PC-9 (cell line): ENCODE measurements at regions not wholly inside any gene's neighbourhood (a gene's known extent, or its start where the extent isn't known, plus 50 kb on each side); places are given as distances from the start of the nearest gene placed in this dataset.

Source experiments
- BruUV-seq: library from RNA; stranded (reverse); fragments of 400-500 nt; replicated peaks from 2 replicates; lab custom pipeline; 2021; lab: Mats Ljungman, UMichigan
- CTCF ChIA-PET: fragments of 300-600 bp; sonication (Branson Sonifier 250); formaldehyde crosslinking; loops from one replicate; lab custom pipeline; 2022; ENCODE audit warnings: antibody characterized with exemption; lab: Charles Lee
- POLR2A ChIA-PET: fragments of 300-600 bp; sonication (Branson Sonifier 250); formaldehyde crosslinking; loops from one replicate; lab custom pipeline; 2022; ENCODE audit warnings: antibody characterized with exemption; ENCODE audit not compliant: unreplicated experiment; lab: Charles Lee
- DNase-seq, 2 experiments: peaks; one replicate each; pipeline versions ENCODE4 v3.0.0 to v3.0.0-alpha.2; 2015 to 2022; ENCODE audit warnings: mixed read lengths in 1 of 2
- H2AFZ ChIP-seq: fragments of 200-600 bp; sonication (generic); 2 replicates; pipeline ENCODE4 v1.8.1; 2017; ENCODE audit warnings: antibody characterized with exemption
- H3F3A ChIP-seq: fragments of 200-600 bp; sonication (generic); 2 replicates; pipeline ENCODE4 v1.8.1; 2017; ENCODE audit warnings: antibody characterized with exemption, mild to moderate bottlenecking, low read depth; ENCODE audit not compliant: insufficient read depth
- H3K27ac ChIP-seq: fragments of 200-600 bp; sonication (generic); 2 replicates; pipeline ENCODE4 v1.6.1; 2016; ENCODE audit warnings: mixed run types
- H3K27me3 ChIP-seq: fragments of 200-600 bp; sonication (generic); 2 replicates; pipeline ENCODE4 v1.6.1; 2016; ENCODE audit warnings: low read depth, mixed run types; ENCODE audit not compliant: insufficient read depth
- H3K36me3 ChIP-seq: fragments of 200-600 bp; sonication (generic); 2 replicates; pipeline ENCODE4 v1.6.1; 2016; ENCODE audit warnings: low read depth, mixed run types
- H3K4me1 ChIP-seq: fragments of 200-600 bp; sonication (generic); replicated peaks from 2 replicates; pipeline ENCODE4 v1.6.1; 2016; ENCODE audit warnings: mixed run types; ENCODE audit not compliant: insufficient read depth
- H3K4me2 ChIP-seq: fragments of 200-600 bp; sonication (generic); 2 replicates; pipeline ENCODE4 v1.6.1; 2017; ENCODE audit warnings: mixed run types
- H3K4me3 ChIP-seq: fragments of 200-600 bp; sonication (generic); 2 replicates; pipeline ENCODE4 v1.6.1; 2016; ENCODE audit warnings: mixed run types
- H3K79me2 ChIP-seq: fragments of 200-600 bp; sonication (generic); 2 replicates; pipeline ENCODE4 v1.6.1; 2017; ENCODE audit warnings: low read depth, mixed run types
- H3K9me2 ChIP-seq: fragments of 200-600 bp; sonication (generic); 2 replicates; pipeline ENCODE4 v1.8.1; 2017; ENCODE audit warnings: mild to moderate bottlenecking; ENCODE audit not compliant: insufficient read depth
- H3K9me3 ChIP-seq: fragments of 200-600 bp; sonication (generic); 2 replicates; pipeline ENCODE4 v1.8.1; 2016; ENCODE audit warnings: low read depth; ENCODE audit not compliant: insufficient read depth
- H4K20me1 ChIP-seq: fragments of 200-600 bp; sonication (generic); 2 replicates; pipeline ENCODE4 v1.8.1; 2017; ENCODE audit not compliant: insufficient read depth
- EZH2 ChIP-seq: fragments of 200-600 bp; sonication (generic); IDR thresholded peaks from 2 replicates; pipeline ENCODE4 v1.8.0; 2017; ENCODE audit warnings: antibody characterized with exemption, low read depth
- intact Hi-C: fragments of 100-400 bp; cut with micrococcal nuclease; formaldehyde crosslinking; loops from one replicate; pipeline ENCODE4 v1.10.0; 2022; ENCODE audit not compliant: unreplicated experiment
- TF ChIP-seq, protein P1 (sequence below): fragments of 200-600 bp; sonication (generic); conservative IDR thresholded peaks from 2 replicates; pipeline ENCODE4 v1.6.1; 2017; ENCODE audit warnings: mixed run types, antibody characterized with exemption, mild to moderate bottlenecking, moderate library complexity

DNA sequence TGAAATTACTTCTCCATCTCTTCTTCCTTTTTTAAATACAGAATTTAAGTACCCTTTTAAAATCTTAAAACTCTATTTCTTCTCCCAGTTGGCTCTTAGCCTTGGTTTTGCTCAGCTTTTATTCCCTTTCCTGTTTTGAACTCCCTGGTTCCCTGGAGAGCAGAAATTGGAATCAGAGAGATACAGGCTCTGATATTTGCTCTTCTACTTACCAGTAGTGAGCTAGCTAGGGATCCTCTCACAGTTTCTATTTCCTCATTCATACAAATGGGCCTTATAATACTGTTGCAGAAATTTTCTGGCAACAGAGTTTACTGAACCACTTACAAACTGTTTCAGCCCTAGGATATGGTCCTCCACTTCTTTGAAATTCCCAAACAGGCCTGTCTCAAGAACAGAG is 606.3 kb downstream of the NUF2 start:
- Histone ChIP-seq H3F3A (no peaks in the 10 kb centered on the region), H3K4me1 (no peaks in the 10 kb centered on the region), H3K27ac (no peak overlapping the region), H3K36me3 (no peaks in the 10 kb centered on the region), H3K79me2 (no peaks in the 10 kb centered on the region), H3K4me2 (no peak overlapping the region), H3K27me3 (no peaks in the 10 kb centered on the region), H3K9me3 (no peaks in the 10 kb centered on the region), H4K20me1 (no peaks in the 10 kb centered on the region), H2AFZ (no peak overlapping the region), H3K4me3 (no peak overlapping the region), H3K9me2 (no peaks in the 10 kb centered on the region)
- BruUV-seq, result no TSS peak
- intact Hi-C loops, result no loop called here
- ChIA-PET CTCF (no interaction called here), POLR2A (no interaction called here)
- TF ChIP-seq, protein P1, sequence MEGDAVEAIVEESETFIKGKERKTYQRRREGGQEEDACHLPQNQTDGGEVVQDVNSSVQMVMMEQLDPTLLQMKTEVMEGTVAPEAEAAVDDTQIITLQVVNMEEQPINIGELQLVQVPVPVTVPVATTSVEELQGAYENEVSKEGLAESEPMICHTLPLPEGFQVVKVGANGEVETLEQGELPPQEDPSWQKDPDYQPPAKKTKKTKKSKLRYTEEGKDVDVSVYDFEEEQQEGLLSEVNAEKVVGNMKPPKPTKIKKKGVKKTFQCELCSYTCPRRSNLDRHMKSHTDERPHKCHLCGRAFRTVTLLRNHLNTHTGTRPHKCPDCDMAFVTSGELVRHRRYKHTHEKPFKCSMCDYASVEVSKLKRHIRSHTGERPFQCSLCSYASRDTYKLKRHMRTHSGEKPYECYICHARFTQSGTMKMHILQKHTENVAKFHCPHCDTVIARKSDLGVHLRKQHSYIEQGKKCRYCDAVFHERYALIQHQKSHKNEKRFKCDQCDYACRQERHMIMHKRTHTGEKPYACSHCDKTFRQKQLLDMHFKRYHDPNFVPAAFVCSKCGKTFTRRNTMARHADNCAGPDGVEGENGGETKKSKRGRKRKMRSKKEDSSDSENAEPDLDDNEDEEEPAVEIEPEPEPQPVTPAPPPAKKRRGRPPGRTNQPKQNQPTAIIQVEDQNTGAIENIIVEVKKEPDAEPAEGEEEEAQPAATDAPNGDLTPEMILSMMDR, result no peak
- no peak for TF ChIP-seq EZH2
- DNase-seq, result no peak

DNA sequence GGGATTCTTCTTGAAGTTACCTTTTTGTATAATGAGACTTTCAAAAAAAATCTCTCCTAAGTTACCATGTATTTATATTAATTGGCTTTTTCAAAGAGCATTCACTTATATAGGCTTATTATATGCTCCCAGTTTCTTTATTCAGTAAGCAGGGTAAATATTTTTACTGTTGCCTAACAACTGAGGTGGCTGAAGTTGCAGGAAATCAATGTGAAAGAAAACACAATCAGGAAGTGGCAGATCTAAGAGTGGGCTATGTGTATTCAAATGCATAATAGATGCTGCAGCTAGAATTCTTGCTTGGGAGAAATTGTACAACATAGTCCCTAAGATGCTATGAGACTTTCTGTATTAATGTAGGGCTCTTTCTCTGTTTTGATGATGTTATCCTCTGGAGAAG is 606.9 kb downstream of the NUF2 start:
- no peak for TF ChIP-seq EZH2
- TF ChIP-seq, protein P1, result no peak
- Histone ChIP-seq H2AFZ (no peak overlapping the region), H3K4me3 (no peak overlapping the region), H3F3A (no peaks in the 10 kb centered on the region), H3K4me2 (no peak overlapping the region), H3K9me2 (no peaks in the 10 kb centered on the region), H3K4me1 (no peaks in the 10 kb centered on the region), H3K79me2 (no peaks in the 10 kb centered on the region), H4K20me1 (no peaks in the 10 kb centered on the region), H3K27ac (no peak overlapping the region), H3K27me3 (no peaks in the 10 kb centered on the region), H3K9me3 (no peaks in the 10 kb centered on the region), H3K36me3 (no peaks in the 10 kb centered on the region)
- no peak for DNase-seq
- ChIA-PET CTCF (no interaction called here), POLR2A (no interaction called here)
- intact Hi-C loops, result no loop called here
- BruUV-seq, result no TSS peak

DNA sequence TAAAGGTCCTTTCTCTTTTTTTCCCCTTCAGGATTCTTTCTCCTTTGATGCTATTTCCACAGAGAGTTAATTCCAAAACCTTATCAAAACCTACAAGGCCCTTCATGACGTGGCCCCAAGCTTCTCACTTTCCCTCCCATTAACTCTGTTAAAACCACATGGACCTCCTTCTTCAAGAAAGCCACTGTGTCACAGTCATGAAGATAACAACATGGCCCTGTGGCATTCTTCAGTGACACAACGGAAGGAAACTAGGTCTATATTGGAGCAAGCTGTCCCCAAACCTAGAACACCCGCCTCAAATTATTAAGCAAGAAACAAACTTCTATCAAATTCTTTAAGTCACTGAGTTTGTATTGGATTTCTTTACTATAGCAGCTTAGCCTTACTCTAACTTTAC is 611.1 kb downstream of the NUF2 start:
- no peak overlapping the region for H3K4me2 ChIP-seq
- TF ChIP-seq, protein P1, result no peak
- TF ChIP-seq EZH2, result no peak
- no peaks in the 10 kb centered on the region for H3F3A ChIP-seq
- no peaks in the 10 kb centered on the region for H3K36me3 ChIP-seq
- ChIA-PET POLR2A (no interaction called here), CTCF (no interaction called here)
- H3K9me2 ChIP-seq, result no peaks in the 10 kb centered on the region
- no peak for DNase-seq
- no peak overlapping the region for H3K27ac ChIP-seq
- H3K9me3 ChIP-seq, result no peaks in the 10 kb centered on the region
- no peaks in the 10 kb centered on the region for H3K79me2 ChIP-seq
- no peak overlapping the region for H2AFZ ChIP-seq
- H3K27me3 ChIP-seq, result no peaks in the 10 kb centered on the region
- no peaks in the 10 kb centered on the region for H3K4me1 ChIP-seq
- intact Hi-C loops, result no loop called here
- H4K20me1 ChIP-seq, result no peaks in the 10 kb centered on the region
- no peak overlapping the region for H3K4me3 ChIP-seq
- BruUV-seq, result no TSS peak
